IMR-90 (cell line): ENCODE measurements at regions not wholly inside any gene's neighbourhood (a gene's known extent, or its start where the extent isn't known, plus 50 kb on each side); places are given as distances from the start of the nearest gene placed in this dataset.

Experiments
- ATAC-seq: fragments of 200-7000 bp; cut with Tn5 transposase; 2 replicates; pipeline ENCODE4 v1.9.1; 2020; ENCODE audit warnings: low read depth, mild to moderate bottlenecking, moderate library complexity
- BruUV-seq: library from RNA; stranded (reverse); fragments of 400-500 nt; replicated peaks from 2 replicates; lab custom pipeline; 2021; lab: Mats Ljungman, UMichigan
- CTCF ChIA-PET: fragments of 300-600 bp; formaldehyde crosslinking; extraction: SDS; loops from one replicate; lab custom pipeline; 2021; ENCODE audit warnings: antibody characterized with exemption; lab: Yijun Ruan, JAX
- POLR2A ChIA-PET: fragments of 300-600 bp; sonication (Branson Sonifier 250); formaldehyde crosslinking; loops from one replicate; lab custom pipeline; 2022; ENCODE audit warnings: antibody characterized with exemption; ENCODE audit not compliant: unreplicated experiment; lab: Charles Lee
- DNase-seq: peaks from one replicate; pipeline ENCODE4 v3.0.0; 2013
- H2AFZ ChIP-seq: replicated peaks from 2 replicates; pipeline ENCODE3; 2013; ENCODE audit warnings: low read length, mild to moderate bottlenecking; ENCODE audit not compliant: poor library complexity
- H2AK5ac ChIP-seq: 2 replicates; pipeline ENCODE4 v1.6.1; 2013; ENCODE audit warnings: low read depth, low read length, inconsistent platforms
- H2AK9ac ChIP-seq: replicated peaks from 2 replicates; pipeline ENCODE3; 2013; ENCODE audit warnings: mild to moderate bottlenecking, low read depth, low read length, moderate library complexity; ENCODE audit not compliant: poor library complexity
- H2BK120ac ChIP-seq: 2 replicates; pipeline ENCODE4 v1.6.1; 2013; ENCODE audit warnings: low read depth, low read length, inconsistent platforms
- H2BK15ac ChIP-seq: 3 replicates; pipeline ENCODE4 v1.6.1; 2013; ENCODE audit warnings: low read depth, low read length, inconsistent platforms
- H2BK20ac ChIP-seq: 2 replicates; pipeline ENCODE4 v1.6.1; 2013; ENCODE audit warnings: low read depth, mild to moderate bottlenecking, inconsistent platforms, low read length, moderate library complexity
- H2BK5ac ChIP-seq: 2 replicates; pipeline ENCODE4 v1.6.1; 2013; ENCODE audit warnings: mild to moderate bottlenecking, low read depth, low read length, inconsistent platforms; ENCODE audit not compliant: poor library complexity, severe bottlenecking
- H3K14ac ChIP-seq: replicated peaks from 2 replicates; pipeline ENCODE4 v1.6.1; 2013; ENCODE audit warnings: low read depth, low read length, inconsistent platforms
- H3K18ac ChIP-seq: 2 replicates; pipeline ENCODE4 v1.6.1; 2013; ENCODE audit warnings: low read depth, low read length, control low read depth
- H3K23ac ChIP-seq: 2 replicates; pipeline ENCODE4 v1.6.1; 2013; ENCODE audit warnings: low read depth, low read length, inconsistent platforms
- H3K27ac ChIP-seq: 2 replicates; pipeline ENCODE4 v1.5.1; 2013; ENCODE audit warnings: mild to moderate bottlenecking, control low read depth, low read length; ENCODE audit not compliant: insufficient read depth
- H3K27me3 ChIP-seq: 2 replicates; pipeline ENCODE4 v1.6.1; 2013; ENCODE audit warnings: low read length; ENCODE audit not compliant: control insufficient read depth, insufficient read depth
- H3K36me3 ChIP-seq: 2 replicates; pipeline ENCODE4 v1.6.1; 2013; ENCODE audit warnings: low read length, mixed read lengths; ENCODE audit not compliant: control insufficient read depth, insufficient read depth
- H3K4ac ChIP-seq: 2 replicates; pipeline ENCODE4 v1.6.1; 2013; ENCODE audit warnings: low read depth, low read length, inconsistent platforms
- H3K4me1 ChIP-seq: 2 replicates; pipeline ENCODE4 v1.6.1; 2013; ENCODE audit warnings: low read length, mixed read lengths; ENCODE audit not compliant: control insufficient read depth, insufficient read depth
- H3K4me2 ChIP-seq: 2 replicates; pipeline ENCODE4 v1.6.1; 2013; ENCODE audit warnings: low read depth, mild to moderate bottlenecking, control low read depth, low read length, moderate library complexity
- H3K4me3 ChIP-seq: 2 replicates; pipeline ENCODE4 v1.5.1; 2013; ENCODE audit warnings: low read depth, mild to moderate bottlenecking, control low read depth, low read length, moderate library complexity; ENCODE audit not compliant: insufficient read depth
- H3K56ac ChIP-seq: 2 replicates; pipeline ENCODE4 v1.6.1; 2013; ENCODE audit warnings: low read length, inconsistent platforms; ENCODE audit not compliant: insufficient read depth; ENCODE audit errors: extremely low read depth
- H3K79me1 ChIP-seq, 2 experiments: 2 replicates each; pipeline ENCODE4 v1.6.1; 2013; ENCODE audit warnings: low read length in 2 of 2, inconsistent platforms in 1 of 2, low read depth in 1 of 2
- H3K9ac ChIP-seq: 2 replicates; pipeline ENCODE4 v1.6.1; 2013; ENCODE audit warnings: low read depth, low read length, control low read depth
- H3K9me1 ChIP-seq: 2 replicates; pipeline ENCODE4 v1.6.1; 2013; ENCODE audit warnings: low read length, inconsistent platforms; ENCODE audit not compliant: insufficient read depth
- H3K9me3 ChIP-seq: 2 replicates; pipeline ENCODE4 v1.6.1; 2013; ENCODE audit warnings: low read length; ENCODE audit not compliant: control insufficient read depth, insufficient read depth
- H4K20me1 ChIP-seq: 2 replicates; pipeline ENCODE4 v1.6.1; 2013; ENCODE audit warnings: low read length, inconsistent platforms; ENCODE audit not compliant: insufficient read depth
- H4K5ac ChIP-seq: 2 replicates; pipeline ENCODE4 v1.6.1; 2013; ENCODE audit warnings: mild to moderate bottlenecking, low read depth, low read length, control low read depth
- H4K8ac ChIP-seq, 2 experiments: 2 replicates each; pipeline ENCODE4 v1.6.1; 2013; ENCODE audit warnings: low read depth in 2 of 2, low read length in 2 of 2, control low read depth in 1 of 2, inconsistent platforms in 1 of 2
- H4K91ac ChIP-seq: 2 replicates; pipeline ENCODE4 v1.6.1; 2013; ENCODE audit warnings: low read depth, low read length, inconsistent platforms; ENCODE audit not compliant: insufficient read depth
- MAZ ChIP-seq: IDR thresholded peaks from 2 replicates; pipeline ENCODE4 v1.6.1; 2012; ENCODE audit warnings: low read depth, mild to moderate bottlenecking, low read length, improper control_type of control experiment, moderate library complexity, borderline replicate concordance
- WGBS, 2 experiments: methylation state at CpG; one replicate each; pipeline versions ENCODE4 v1.1.5 to v1.1.7; 2013; ENCODE audit warnings: missing lambda C conversion rate in 2 of 2; ENCODE audit not compliant: insufficient read length in 1 of 2; ENCODE audit errors: extremely low coverage in 2 of 2; 5-methylcytosine and 5-hydroxymethylcytosine counted together
- dilution Hi-C: fragments of 300-500 bp; cut with HindIII; formaldehyde crosslinking; loops from one replicate; pipeline ENCODE4 v1.14.3; 2018; ENCODE audit warnings: low sequenced_read_pairs; ENCODE audit not compliant: unreplicated experiment
- in situ Hi-C: fragments of 300-500 bp; cut with MboI; formaldehyde crosslinking; loops from 3 replicates; pipeline ENCODE4 v1.14.3; 2019; ENCODE audit warnings: low sequenced_read_pairs, inconsistent platforms, mixed read lengths
- intact Hi-C: fragments of 100-400 bp; cut with micrococcal nuclease; formaldehyde crosslinking; loops from 2 replicates; pipeline ENCODE4 v1.10.0; 2022

GRCh38 chr3:23046536-23046935 lies 156.6 kb upstream of the UBE2E2 start:
- TF ChIP-seq MAZ, result no peak

More at GRCh38 chr3:23046536-23046935, 156.6 kb upstream of the UBE2E2 start:
- Histone ChIP-seq H3K18ac (no peak overlapping the region), H3K56ac (no peak overlapping the region), H3K4me2 (no peak overlapping the region), H4K91ac (no peak overlapping the region), H3K9me1 (no peaks in the 10 kb centered on the region), H4K5ac (no peak overlapping the region), H4K20me1 (no peaks in the 10 kb centered on the region), H2BK15ac (no peak overlapping the region), H3K79me1 (no peaks in the 10 kb centered on the region), H3K4me1 (no peaks in the 10 kb centered on the region), H3K9me3 (no peaks in the 10 kb centered on the region), H3K36me3 (no peaks in the 10 kb centered on the region), H2BK5ac (no peak overlapping the region), H3K9ac (no peak overlapping the region), H3K23ac (no peak overlapping the region), H3K27ac (no peak overlapping the region), H3K4ac (no peak overlapping the region), H3K4me3 (no peak overlapping the region), H4K8ac (no peak overlapping the region), H3K14ac (no peak overlapping the region), H2BK120ac (no peak overlapping the region), H2AK5ac (no peak overlapping the region), H2BK20ac (no peak overlapping the region), H2AFZ (no peak overlapping the region), H3K27me3 (no peaks in the 10 kb centered on the region; the same call in 1 of the 2 replicates), H2AK9ac (no peak overlapping the region)
- ChIA-PET CTCF (no interaction called here), POLR2A (no interaction called here)
- ATAC-seq (no peak), DNase-seq (no peak)
- WGBS, 2 experiments, result no CpG with 5 or more reads among the region's 4 CpGs
- in situ Hi-C loops (no loop called here), intact Hi-C loops (no loop called here), dilution Hi-C loops (no loop called here)
- no TSS peak for BruUV-seq
